PC-3 (cell line): ENCODE measurements at regions not wholly inside any gene's neighbourhood (a gene's known extent, or its start where the extent isn't known, plus 50 kb on each side); places are given as distances from the start of the nearest gene placed in this dataset.

Experiments used
- ATAC-seq: fragments of 200-7000 bp; cut with Tn5 transposase; 2 replicates; pipeline ENCODE4 v1.9.1; 2020; ENCODE audit warnings: mild to moderate bottlenecking, moderate library complexity
- BruUV-seq: library from RNA; stranded (reverse); fragments of 400-500 nt; replicated peaks from 2 replicates; lab custom pipeline; 2021; lab: Mats Ljungman, UMichigan
- CTCF ChIA-PET: fragments of 300-600 bp; sonication (Branson Sonifier 250); formaldehyde crosslinking; loops from one replicate; lab custom pipeline; 2022; ENCODE audit warnings: antibody characterized with exemption; lab: Charles Lee
- POLR2A ChIA-PET: fragments of 300-600 bp; sonication (Branson Sonifier 250); formaldehyde crosslinking; loops from one replicate; lab custom pipeline; 2022; ENCODE audit warnings: antibody characterized with exemption; ENCODE audit not compliant: unreplicated experiment; lab: Charles Lee
- DNase-seq: peaks from one replicate; pipeline ENCODE4 v3.0.0-alpha.2; 2015
- H2AFZ ChIP-seq: fragments of 300-600 bp; sonication (generic); 2 replicates; pipeline ENCODE4 v1.6.0; 2016; ENCODE audit warnings: antibody characterized with exemption, low read length
- H3F3A ChIP-seq: fragments of 300-600 bp; sonication (generic); one replicate; pipeline ENCODE4 v1.6.0; 2017; ENCODE audit warnings: antibody characterized with exemption, low read length, control low read depth, mild to moderate bottlenecking; ENCODE audit not compliant: unreplicated experiment
- H3K27ac ChIP-seq: fragments of 300-600 bp; sonication (generic); 2 replicates; pipeline ENCODE4 v1.5.1; 2016; ENCODE audit warnings: mild to moderate bottlenecking, low read length
- H3K27me3 ChIP-seq: fragments of 300-600 bp; sonication (generic); 2 replicates; pipeline ENCODE4 v1.6.1; 2016; ENCODE audit warnings: low read length, mixed read lengths
- H3K36me3 ChIP-seq: fragments of 300-600 bp; sonication (generic); 2 replicates; pipeline ENCODE4 v1.6.1; 2016; ENCODE audit warnings: low read depth, mixed run types, low read length, mixed read lengths
- H3K4me1 ChIP-seq: fragments of 300-600 bp; sonication (generic); 2 replicates; pipeline ENCODE4 v1.5.1; 2016; ENCODE audit warnings: low read length; ENCODE audit not compliant: insufficient read depth
- H3K4me2 ChIP-seq: fragments of 300-600 bp; sonication (generic); 2 replicates; pipeline ENCODE4 v1.6.0; 2016; ENCODE audit warnings: low read length
- H3K4me3 ChIP-seq: fragments of 300-600 bp; sonication (generic); 2 replicates; pipeline ENCODE4 v1.5.1; 2016; ENCODE audit warnings: mild to moderate bottlenecking, low read length, mixed read lengths
- H3K79me2 ChIP-seq: fragments of 300-600 bp; sonication (generic); 2 replicates; pipeline ENCODE4 v1.6.1; 2017; ENCODE audit warnings: low read length, mixed read lengths
- H3K9ac ChIP-seq: fragments of 300-600 bp; sonication (generic); 2 replicates; pipeline ENCODE4 v1.6.0; 2016; ENCODE audit warnings: mild to moderate bottlenecking, low read length
- H3K9me2 ChIP-seq: fragments of 300-600 bp; sonication (generic); replicated peaks from 2 replicates; pipeline ENCODE4 v1.6.1; 2016; ENCODE audit warnings: mixed run types, low read length, mixed read lengths
- H3K9me3 ChIP-seq: fragments of 300-600 bp; sonication (generic); 2 replicates; pipeline ENCODE4 v1.6.1; 2016; ENCODE audit warnings: low read length, mixed read lengths
- H4K20me1 ChIP-seq: fragments of 300-600 bp; sonication (generic); 2 replicates; pipeline ENCODE4 v1.6.1; 2016; ENCODE audit warnings: low read length, mixed read lengths
- EZH2 ChIP-seq: fragments of 300-600 bp; sonication (generic); IDR thresholded peaks from one replicate; pipeline ENCODE4 v1.6.1; 2017; ENCODE audit warnings: antibody characterized with exemption, mild to moderate bottlenecking, low read length; ENCODE audit not compliant: unreplicated experiment
- EZH2phosphoT487 ChIP-seq: fragments of 300-600 bp; sonication (generic); IDR thresholded peaks from 2 replicates; pipeline ENCODE4 v1.6.1; 2018; ENCODE audit warnings: mild to moderate bottlenecking, antibody characterized with exemption, low read length, borderline replicate concordance
- intact Hi-C: fragments of 100-400 bp; cut with micrococcal nuclease; formaldehyde crosslinking; loops from 2 replicates; pipeline ENCODE4 v1.9.0; 2023
- TF ChIP-seq, protein P1 (sequence below): fragments of 300-600 bp; sonication (generic); conservative IDR thresholded peaks from 2 replicates; pipeline ENCODE4 v1.5.1; 2017; ENCODE audit warnings: antibody characterized with exemption, low read depth, mild to moderate bottlenecking, low read length

DNA sequence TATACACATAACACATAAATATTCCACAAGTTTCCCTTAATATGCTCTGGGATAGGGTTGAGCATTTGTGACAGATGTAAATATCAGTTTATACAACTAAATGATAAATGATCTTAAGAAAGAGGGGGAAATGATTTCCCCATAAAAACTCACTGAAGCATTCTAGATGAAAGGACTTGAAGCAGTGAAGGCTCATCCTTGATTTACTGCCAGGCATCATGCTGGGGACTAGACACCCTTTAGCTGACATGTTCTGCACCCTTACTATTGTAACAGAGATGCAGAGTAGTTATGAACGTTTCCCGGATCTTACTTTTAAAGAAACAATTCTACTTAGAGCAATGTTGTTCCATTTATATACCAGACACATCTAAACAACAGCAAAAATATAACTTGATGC, 235.8 kb downstream of the PTGER3 start:
- Histone ChIP-seq H3K4me1 (no peaks in the 10 kb centered on the region), H3K4me2 (no peak overlapping the region), H3K27ac (no peak overlapping the region), H3K36me3 (no peaks in the 10 kb centered on the region), H2AFZ (no peak overlapping the region), H3K9me2 (no peaks in the 10 kb centered on the region), H3K79me2 (no peaks in the 10 kb centered on the region), H3K27me3 (no peaks in the 10 kb centered on the region), H3K9ac (no peak overlapping the region), H3K9me3 (no peaks in the 10 kb centered on the region), H4K20me1 (no peaks in the 10 kb centered on the region), H3K4me3 (no peak overlapping the region), H3F3A (no peaks in the 10 kb centered on the region)
- intact Hi-C loops = no loop called here
- ChIA-PET POLR2A (no interaction called here), CTCF (no interaction called here)
- no TSS peak for BruUV-seq
- ATAC-seq (no peak), DNase-seq (no peak)
- TF ChIP-seq, protein P1, sequence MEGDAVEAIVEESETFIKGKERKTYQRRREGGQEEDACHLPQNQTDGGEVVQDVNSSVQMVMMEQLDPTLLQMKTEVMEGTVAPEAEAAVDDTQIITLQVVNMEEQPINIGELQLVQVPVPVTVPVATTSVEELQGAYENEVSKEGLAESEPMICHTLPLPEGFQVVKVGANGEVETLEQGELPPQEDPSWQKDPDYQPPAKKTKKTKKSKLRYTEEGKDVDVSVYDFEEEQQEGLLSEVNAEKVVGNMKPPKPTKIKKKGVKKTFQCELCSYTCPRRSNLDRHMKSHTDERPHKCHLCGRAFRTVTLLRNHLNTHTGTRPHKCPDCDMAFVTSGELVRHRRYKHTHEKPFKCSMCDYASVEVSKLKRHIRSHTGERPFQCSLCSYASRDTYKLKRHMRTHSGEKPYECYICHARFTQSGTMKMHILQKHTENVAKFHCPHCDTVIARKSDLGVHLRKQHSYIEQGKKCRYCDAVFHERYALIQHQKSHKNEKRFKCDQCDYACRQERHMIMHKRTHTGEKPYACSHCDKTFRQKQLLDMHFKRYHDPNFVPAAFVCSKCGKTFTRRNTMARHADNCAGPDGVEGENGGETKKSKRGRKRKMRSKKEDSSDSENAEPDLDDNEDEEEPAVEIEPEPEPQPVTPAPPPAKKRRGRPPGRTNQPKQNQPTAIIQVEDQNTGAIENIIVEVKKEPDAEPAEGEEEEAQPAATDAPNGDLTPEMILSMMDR = no peak
- TF ChIP-seq EZH2phosphoT487 (no peak), EZH2 (no peak)

DNA sequence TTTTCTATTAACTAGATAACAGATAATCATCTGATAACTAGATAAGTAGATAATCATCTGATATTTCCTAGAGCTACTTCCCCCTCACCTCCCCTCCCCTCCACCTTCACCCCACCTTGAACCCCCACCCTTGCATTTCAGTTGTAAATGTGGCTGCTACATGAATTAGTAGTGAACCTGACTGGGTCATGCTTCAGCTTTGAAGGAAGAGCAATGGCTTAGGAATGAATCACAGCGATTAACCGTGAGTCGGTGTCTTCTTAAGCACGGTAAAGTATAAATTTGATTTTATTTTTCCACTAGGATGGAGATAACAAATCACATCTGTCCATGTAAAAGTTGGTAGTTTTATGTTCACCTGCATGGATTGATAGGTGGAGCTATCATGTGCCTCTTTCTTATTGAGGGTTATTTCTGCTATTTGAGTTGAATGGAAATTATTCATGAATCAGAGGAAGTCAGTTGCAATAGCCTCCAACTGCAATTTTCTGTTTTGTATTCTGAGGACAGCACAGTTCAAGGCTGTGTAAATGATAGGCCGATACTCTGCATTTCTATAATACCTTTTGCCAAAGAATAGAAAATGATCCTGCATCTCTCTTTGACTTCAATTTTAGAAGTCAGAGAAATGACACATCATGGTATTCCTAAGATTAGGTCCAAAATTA, 235.0 kb downstream of the PTGER3 start:
- no peak overlapping the region for H3K4me2 ChIP-seq
- H3K4me3 ChIP-seq = no peak overlapping the region
- H3K36me3 ChIP-seq = no peaks in the 10 kb centered on the region
- TF ChIP-seq, protein P1 = no peak
- TF ChIP-seq EZH2phosphoT487 = no peak
- TF ChIP-seq EZH2 = no peak
- H3K9me2 ChIP-seq = no peaks in the 10 kb centered on the region
- ATAC-seq (no peak), DNase-seq (no peak)
- intact Hi-C loops = no loop called here
- no peaks in the 10 kb centered on the region for H3F3A ChIP-seq
- H3K4me1 ChIP-seq = no peaks in the 10 kb centered on the region
- no TSS peak for BruUV-seq
- no peaks in the 10 kb centered on the region for H3K27me3 ChIP-seq
- H3K79me2 ChIP-seq = no peaks in the 10 kb centered on the region
- no peak overlapping the region for H3K9ac ChIP-seq
- ChIA-PET POLR2A (no interaction called here), CTCF (no interaction called here)
- H4K20me1 ChIP-seq = no peaks in the 10 kb centered on the region
- H3K9me3 ChIP-seq = no peaks in the 10 kb centered on the region
- H2AFZ ChIP-seq = no peak overlapping the region
- H3K27ac ChIP-seq = no peak overlapping the region

DNA sequence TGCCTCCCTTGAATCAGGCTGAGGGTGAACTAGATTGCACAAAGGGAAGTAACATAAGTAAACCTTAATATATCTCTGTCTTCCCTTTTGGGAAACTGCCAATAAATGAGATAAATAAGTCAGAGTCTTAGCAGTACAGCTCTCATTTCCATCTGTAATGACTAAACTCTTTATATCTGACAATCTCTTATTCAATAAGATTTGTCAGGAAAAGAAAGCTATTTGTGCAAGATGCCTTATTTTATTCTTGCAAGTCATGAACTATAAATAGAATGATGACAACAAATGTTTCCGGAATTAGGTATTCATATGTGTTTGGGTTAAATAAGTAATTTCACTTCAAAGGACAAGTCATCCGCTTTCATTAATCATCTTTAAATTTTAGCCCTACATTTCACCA, 229.2 kb downstream of the PTGER3 start:
- no TSS peak for BruUV-seq
- Histone ChIP-seq H3K9ac (no peak overlapping the region), H3K4me1 (no peaks in the 10 kb centered on the region), H3F3A (no peaks in the 10 kb centered on the region), H3K79me2 (no peaks in the 10 kb centered on the region), H3K27me3 (0 out of 2 replicates have a peak, but pooled peaks cover 6% of the 10 kb centered on the region), H2AFZ (no peak overlapping the region), H4K20me1 (no peaks in the 10 kb centered on the region), H3K4me2 (no peak overlapping the region), H3K9me2 (no peaks in the 10 kb centered on the region), H3K27ac (no peak overlapping the region), H3K36me3 (no peaks in the 10 kb centered on the region), H3K9me3 (no peaks in the 10 kb centered on the region), H3K4me3 (no peak overlapping the region)
- intact Hi-C loops = no loop called here
- POLR2A ChIA-PET = no interaction called here
- ATAC-seq = no peak
- CTCF ChIA-PET = no interaction called here
- TF ChIP-seq EZH2phosphoT487 (no peak), EZH2 (no peak)
- TF ChIP-seq, protein P1 = no peak
- DNase-seq = no peak
